Rectal smooth muscle tissue (tissue), 1 donor: ENCODE measurements at regions not wholly inside any gene's neighbourhood (a gene's known extent, or its start where the extent isn't known, plus 50 kb on each side); places are given as distances from the start of the nearest gene placed in this dataset.

Experiments
- H3K27ac ChIP-seq: one replicate; pipeline ENCODE4 v1.7.0; 2013; ENCODE audit warnings: low read depth, low read length, inconsistent platforms
- H3K27me3 ChIP-seq: one replicate; pipeline ENCODE4 v1.7.0; 2013; ENCODE audit warnings: low read length; ENCODE audit not compliant: control insufficient read depth, insufficient read depth
- H3K36me3 ChIP-seq: one replicate; pipeline ENCODE4 v1.7.0; 2013; ENCODE audit warnings: low read length; ENCODE audit not compliant: control insufficient read depth, insufficient read depth
- H3K4me1 ChIP-seq: one replicate; pipeline ENCODE4 v1.7.0; 2013; ENCODE audit warnings: low read length; ENCODE audit not compliant: control insufficient read depth, insufficient read depth
- H3K4me3 ChIP-seq: one replicate; pipeline ENCODE4 v1.7.0; 2013; ENCODE audit warnings: low read length
- H3K9ac ChIP-seq: one replicate; pipeline ENCODE4 v1.7.0; 2013; ENCODE audit warnings: low read length

- Histone ChIP-seq H3K9ac (no peak overlapping the region), H3K36me3 (no peaks in the 10 kb centered on the region), H3K27ac (no peak overlapping the region), H3K4me3 (no peak overlapping the region), H3K4me1 (no peaks in the 10 kb centered on the region), H3K27me3 (no peaks in the 10 kb centered on the region)
These were observed 82.3 kb upstream of the ASAP2 start for GRCh38 chr2:9124231-9124741.

GRCh38 chr2:9123069-9123468, 83.5 kb upstream of the ASAP2 start:
- Histone ChIP-seq H3K4me1 (no peaks in the 10 kb centered on the region), H3K36me3 (no peaks in the 10 kb centered on the region), H3K4me3 (no peak overlapping the region), H3K27me3 (no peaks in the 10 kb centered on the region), H3K27ac (no peak overlapping the region), H3K9ac (no peak overlapping the region)

GRCh38 chr2:9122367-9122766, 84.2 kb upstream of the ASAP2 start:
- no peak overlapping the region for H3K27ac ChIP-seq
- no peak overlapping the region for H3K4me3 ChIP-seq
- H3K36me3 ChIP-seq, result no peaks in the 10 kb centered on the region
- no peak overlapping the region for H3K9ac ChIP-seq
- no peaks in the 10 kb centered on the region for H3K27me3 ChIP-seq
- no peaks in the 10 kb centered on the region for H3K4me1 ChIP-seq

- Histone ChIP-seq H3K27ac (no peak overlapping the region), H3K36me3 (no peaks in the 10 kb centered on the region), H3K9ac (no peak overlapping the region)
These were observed 88.1 kb upstream of the ASAP2 start for GRCh38 chr2:9118383-9118960.

GRCh38 chr2:9115229-9115628, 91.4 kb upstream of the ASAP2 start:
- Histone ChIP-seq H3K9ac (no peak overlapping the region), H3K4me1 (peaks cover 8% of the 10 kb centered on the region), H3K36me3 (no peaks in the 10 kb centered on the region), H3K27me3 (no peaks in the 10 kb centered on the region), H3K4me3 (no peak overlapping the region), H3K27ac (no peak overlapping the region)

More at GRCh38 chr2:9118383-9118960, 88.1 kb upstream of the ASAP2 start:
- H3K4me1 ChIP-seq, result no peaks in the 10 kb centered on the region
- no peaks in the 10 kb centered on the region for H3K27me3 ChIP-seq
- no peak overlapping the region for H3K4me3 ChIP-seq

- Histone ChIP-seq H3K4me3 (no peak overlapping the region), H3K27me3 (no peaks in the 10 kb centered on the region), H3K27ac (no peak overlapping the region), H3K36me3 (no peaks in the 10 kb centered on the region), H3K4me1 (peaks cover 8% of the 10 kb centered on the region), H3K9ac (no peak overlapping the region)
These were observed 92.2 kb upstream of the ASAP2 start for GRCh38 chr2:9114458-9114857.

GRCh38 chr2:9113916-9114315, 92.7 kb upstream of the ASAP2 start:
- Histone ChIP-seq H3K9ac (no peak overlapping the region), H3K4me3 (no peak overlapping the region), H3K4me1 (peaks cover 8% of the 10 kb centered on the region), H3K27ac (no peak overlapping the region), H3K27me3 (no peaks in the 10 kb centered on the region), H3K36me3 (no peaks in the 10 kb centered on the region)

- Histone ChIP-seq H3K27me3 (no peaks in the 10 kb centered on the region), H3K4me1 (peaks cover 8% of the 10 kb centered on the region), H3K9ac (no peak overlapping the region), H3K36me3 (no peaks in the 10 kb centered on the region), H3K27ac (no peak overlapping the region), H3K4me3 (no peak overlapping the region)
These were observed 93.3 kb upstream of the ASAP2 start for GRCh38 chr2:9113262-9113661.

GRCh38 chr2:9112079-9112721, 94.4 kb upstream of the ASAP2 start:
- Histone ChIP-seq H3K9ac (no peak overlapping the region), H3K36me3 (no peaks in the 10 kb centered on the region), H3K4me3 (no peak overlapping the region), H3K27me3 (no peaks in the 10 kb centered on the region), H3K27ac (peak overlapping the region; percentile 27), H3K4me1 (peaks cover 8% of the 10 kb centered on the region)

GRCh38 chr2:9110893-9111569, 95.6 kb upstream of the ASAP2 start:
- no peak overlapping the region for H3K9ac ChIP-seq
- H3K27ac ChIP-seq, result no peak overlapping the region
- no peaks in the 10 kb centered on the region for H3K27me3 ChIP-seq
- H3K4me3 ChIP-seq, result no peak overlapping the region
- no peaks in the 10 kb centered on the region for H3K36me3 ChIP-seq
- peaks cover 12% of the 10 kb centered on the region for H3K4me1 ChIP-seq

- Histone ChIP-seq H3K4me1 (peaks cover 12% of the 10 kb centered on the region), H3K4me3 (no peak overlapping the region), H3K36me3 (no peaks in the 10 kb centered on the region), H3K27me3 (no peaks in the 10 kb centered on the region), H3K27ac (no peak overlapping the region), H3K9ac (no peak overlapping the region)
These were observed 96.2 kb upstream of the ASAP2 start for GRCh38 chr2:9110346-9110884.

GRCh38 chr2:9109871-9110270, 96.7 kb upstream of the ASAP2 start:
- H3K9ac ChIP-seq, result no peak overlapping the region

More at GRCh38 chr2:9109871-9110270, 96.7 kb upstream of the ASAP2 start:
- no peaks in the 10 kb centered on the region for H3K36me3 ChIP-seq
- no peak overlapping the region for H3K27ac ChIP-seq
- peaks cover 12% of the 10 kb centered on the region for H3K4me1 ChIP-seq
- no peaks in the 10 kb centered on the region for H3K27me3 ChIP-seq
- no peak overlapping the region for H3K4me3 ChIP-seq
